OCI-LY7 (cell line): ENCODE measurements at regions not wholly inside any gene's neighbourhood (a gene's known extent, or its start where the extent isn't known, plus 50 kb on each side); places are given as distances from the start of the nearest gene placed in this dataset.

Source experiments
- CTCF ChIP-seq: fragments of 200-600 bp; sonication (generic); conservative IDR thresholded peaks from 2 replicates; pipeline ENCODE4 v1.5.1; 2014; ENCODE audit warnings: mild to moderate bottlenecking, antibody characterized with exemption, low read length, moderate library complexity, mixed read lengths
- EZH2phosphoT487 ChIP-seq: fragments of 200-600 bp; sonication (generic); IDR thresholded peaks from 2 replicates; pipeline ENCODE4 v1.6.1; 2018; ENCODE audit warnings: low read depth, borderline replicate concordance, mild to moderate bottlenecking, mixed run types, antibody characterized with exemption, low read length, moderate library complexity, mixed read lengths

- TF ChIP-seq CTCF (peak; percentile 32; the same call in 1 of the 2 replicates), EZH2phosphoT487 (no peak)
Measured at GRCh38 chr13:21837841-21838551, 167.1 kb downstream of the FGF9 start.
